ENCODE measurements at regions not wholly inside any gene's neighbourhood (a gene's known extent, or its start where the extent isn't known, plus 50 kb on each side); places are given as distances from the start of the nearest gene placed in this dataset.

GRCh38 chr5:174159327-174160114 lies 114.0 kb downstream of the NSG2 start:
- H3K36me3 Mint-ChIP-seq (ENCODE audit: low read depth): no peaks in the 10 kb centered on the region
- peaks cover 15% of the 10 kb centered on the region for H3K9me3 Mint-ChIP-seq
- CTCF ChIA-PET: no interaction called here
- no peak for TF ChIP-seq CTCF (IDR thresholded peaks at IDR 0.05)
- H3K4me1 Mint-ChIP-seq (ENCODE audit: low read depth): no peaks in the 10 kb centered on the region
- H3K27ac Mint-ChIP-seq: no peak overlapping the region
- POLR2A ChIA-PET: no interaction called here
- ATAC-seq (no peak), DNase-seq (no peak)
- intact Hi-C loops (cut with micrococcal nuclease): no loop called here
- H3K4me3 Mint-ChIP-seq: no peak overlapping the region
- no peaks in the 10 kb centered on the region for H3K27me3 Mint-ChIP-seq

GRCh38 chr5:174165406-174165805 lies 119.9 kb downstream of the NSG2 start:
- CTCF ChIA-PET: no interaction called here
- ATAC-seq (no peak), DNase-seq (no peak)
- Mint-ChIP-seq H3K4me1 (ENCODE audit: low read depth) (no peaks in the 10 kb centered on the region), H3K9me3 (peaks cover 2% of the 10 kb centered on the region), H3K4me3 (no peak overlapping the region), H3K27ac (no peak overlapping the region), H3K36me3 (ENCODE audit: low read depth) (no peaks in the 10 kb centered on the region), H3K27me3 (no peaks in the 10 kb centered on the region)
- POLR2A ChIA-PET: no interaction called here
- no peak for TF ChIP-seq CTCF (IDR thresholded peaks at IDR 0.05)
- intact Hi-C loops (cut with micrococcal nuclease): no loop called here

- Mint-ChIP-seq H3K4me3 (no peak overlapping the region), H3K9me3 (peaks cover 2% of the 10 kb centered on the region), H3K36me3 (ENCODE audit: low read depth) (no peaks in the 10 kb centered on the region), H3K27ac (no peak overlapping the region), H3K4me1 (ENCODE audit: low read depth) (no peaks in the 10 kb centered on the region), H3K27me3 (no peaks in the 10 kb centered on the region)
- intact Hi-C loops (cut with micrococcal nuclease): no loop called here
- TF ChIP-seq CTCF (IDR thresholded peaks at IDR 0.05): no peak
- ATAC-seq (no peak), DNase-seq (no peak)
- POLR2A ChIA-PET: no interaction called here
- CTCF ChIA-PET: no interaction called here
These were observed 120.9 kb downstream of the NSG2 start for GRCh38 chr5:174166231-174167079.

GRCh38 chr5:174167080-174167910 lies 121.8 kb downstream of the NSG2 start:
- POLR2A ChIA-PET: no interaction called here
- no peak for ATAC-seq
- intact Hi-C loops (cut with micrococcal nuclease): no loop called here

More at GRCh38 chr5:174167080-174167910, 121.8 kb downstream of the NSG2 start:
- Mint-ChIP-seq H3K4me3 (no peak overlapping the region), H3K27me3 (no peaks in the 10 kb centered on the region), H3K36me3 (ENCODE audit: low read depth) (no peaks in the 10 kb centered on the region), H3K27ac (no peak overlapping the region), H3K9me3 (peaks cover 2% of the 10 kb centered on the region), H3K4me1 (ENCODE audit: low read depth) (no peaks in the 10 kb centered on the region)
- CTCF ChIA-PET: no interaction called here
- no peak for TF ChIP-seq CTCF (IDR thresholded peaks at IDR 0.05)
- DNase-seq: no peak

Measured in activated CD8-positive, alpha-beta T cell treated with anti-CD3 and anti-CD28 coated beads for 36 hours (primary cell).